ENCODE measurements at regions not wholly inside any gene's neighbourhood (a gene's known extent, or its start where the extent isn't known, plus 50 kb on each side); places are given as distances from the start of the nearest gene placed in this dataset.
A peak's percentile ranks its signal among the peaks of the same experiment; 100 is the strongest.

- no peak for TF ChIP-seq CTCF (IDR thresholded peaks at IDR 0.05; ENCODE audit: insufficient read depth, missing control alignments)
- DNase-seq (ENCODE audit: insufficient read length, low spot score) (no peak), FAIRE-seq (no peak)
Measured at GRCh38 chr2:5060956-5061355, 631.2 kb upstream of the SOX11 start.

DNA sequence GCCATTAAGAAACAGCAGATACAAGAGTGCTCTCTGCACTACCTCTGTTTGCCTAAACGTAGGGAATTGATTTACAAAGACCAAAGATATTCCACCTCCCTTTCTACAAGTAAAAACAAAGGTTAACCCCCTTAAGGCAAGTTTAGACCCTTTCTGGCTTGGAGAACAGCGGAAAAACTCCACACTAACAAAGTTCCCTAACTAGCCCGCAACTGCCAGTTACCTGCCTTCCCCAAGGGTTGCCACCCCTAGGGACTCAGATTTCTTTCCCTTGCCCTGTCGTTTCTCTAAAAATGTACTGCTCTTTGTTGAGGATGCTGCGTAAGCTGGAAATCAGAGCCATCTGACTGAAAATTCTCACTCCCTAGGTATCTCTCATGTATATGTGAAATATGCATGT, 627.5 kb upstream of the SOX11 start:
- FAIRE-seq (no peak), DNase-seq (ENCODE audit: insufficient read length, low spot score) (no peak)
- no peak for TF ChIP-seq CTCF (IDR thresholded peaks at IDR 0.05; ENCODE audit: insufficient read depth, missing control alignments)

GRCh38 chr2:5067816-5068215, 624.4 kb upstream of the SOX11 start:
- DNase-seq (ENCODE audit: insufficient read length, low spot score) = no peak
- FAIRE-seq = no peak
- no peak for TF ChIP-seq CTCF (IDR thresholded peaks at IDR 0.05; ENCODE audit: insufficient read depth, missing control alignments)

GRCh38 chr2:5070257-5070656, 621.9 kb upstream of the SOX11 start:
- TF ChIP-seq CTCF (IDR thresholded peaks at IDR 0.05; ENCODE audit: insufficient read depth, missing control alignments) = no peak
- DNase-seq (ENCODE audit: insufficient read length, low spot score) (no peak), FAIRE-seq (no peak)

DNA sequence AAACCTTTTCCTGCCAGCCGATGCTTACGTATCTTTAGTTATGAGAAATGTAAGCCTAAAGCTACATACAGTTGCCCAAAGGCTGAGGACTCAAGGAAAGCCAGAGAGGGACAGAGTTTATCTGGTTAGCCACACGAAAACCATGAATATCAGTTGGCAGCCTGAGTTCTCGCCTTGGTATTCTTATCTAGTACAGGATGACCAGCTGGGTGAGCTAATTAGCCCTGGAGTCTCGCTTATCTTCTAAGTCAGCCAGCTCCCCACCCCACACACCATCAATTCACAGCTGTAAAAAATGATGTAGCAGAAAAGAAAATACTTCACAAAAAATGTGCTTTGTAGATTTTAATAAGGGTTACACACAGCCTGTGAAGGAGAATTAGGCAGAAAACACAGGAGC, 617.5 kb upstream of the SOX11 start:
- DNase-seq (ENCODE audit: insufficient read length, low spot score) (no peak), FAIRE-seq (no peak)
- no peak for TF ChIP-seq CTCF (IDR thresholded peaks at IDR 0.05; ENCODE audit: insufficient read depth, missing control alignments)

DNA sequence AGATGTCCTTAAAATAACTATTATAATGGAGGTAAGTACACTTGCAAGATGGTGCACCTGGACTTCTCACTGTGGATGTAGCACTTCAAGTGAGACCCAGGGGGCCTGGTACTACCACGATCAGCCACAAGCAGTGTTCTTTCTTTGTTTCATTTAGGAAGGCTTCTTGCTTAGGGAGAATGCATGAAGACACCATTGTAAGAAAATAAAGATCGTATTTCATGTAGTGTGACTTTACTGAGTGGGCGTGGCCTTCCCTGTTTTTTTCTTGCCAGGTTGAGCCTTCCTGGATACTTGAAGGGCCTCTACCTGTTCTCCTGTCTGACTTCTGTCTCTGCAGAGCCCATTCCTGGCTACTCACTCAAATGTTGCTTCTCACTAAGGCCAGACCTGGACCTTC, 615.6 kb upstream of the SOX11 start:
- FAIRE-seq (no peak), DNase-seq (ENCODE audit: insufficient read length, low spot score) (no peak)
- TF ChIP-seq CTCF (IDR thresholded peaks at IDR 0.05; ENCODE audit: insufficient read depth, missing control alignments) = no peak

DNA sequence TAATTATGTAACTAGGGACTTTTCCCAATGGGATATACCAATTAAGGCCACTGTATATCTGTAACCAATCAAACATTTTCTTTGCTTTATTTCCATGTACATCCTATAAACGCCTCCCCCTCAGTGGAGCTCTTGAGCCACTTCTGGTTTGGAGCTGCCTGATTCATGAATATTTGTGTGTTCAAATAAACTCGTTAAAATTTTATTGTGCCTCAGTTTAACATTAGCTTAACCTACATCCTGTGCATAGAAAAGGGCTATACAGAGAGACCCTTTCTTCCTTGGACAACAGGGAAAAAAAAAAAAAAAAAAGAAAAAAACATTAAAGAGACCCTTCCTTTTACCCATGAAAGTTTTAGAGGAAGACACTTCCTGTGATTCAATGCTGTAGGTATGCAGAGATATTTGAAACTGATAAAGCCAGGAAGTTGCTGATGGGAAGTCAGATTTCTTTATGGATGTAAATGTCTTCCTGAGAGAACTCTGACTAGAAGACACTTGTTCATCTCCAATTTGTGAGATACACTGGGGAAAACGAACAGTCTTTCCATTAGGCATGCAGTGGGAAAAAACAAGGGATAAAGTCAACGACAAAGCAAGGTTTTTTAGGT, 614.6 kb upstream of the SOX11 start:
- DNase-seq (ENCODE audit: insufficient read length, low spot score) (no peak), FAIRE-seq (no peak)
- TF ChIP-seq CTCF (IDR thresholded peaks at IDR 0.05; ENCODE audit: insufficient read depth, missing control alignments) = peak; percentile 4

Data from D721Med (cell line).